Left ventricle myocardium superior (tissue), 1 donor: ENCODE measurements at regions not wholly inside any gene's neighbourhood (a gene's known extent, or its start where the extent isn't known, plus 50 kb on each side); places are given as distances from the start of the nearest gene placed in this dataset.

ENCODE experiments used
- ATAC-seq: fragments of 200-7000 bp; cut with Tn5 transposase; one replicate; pipeline ENCODE4 v1.9.1; 2020; ENCODE audit warnings: mild to moderate bottlenecking, moderate library complexity
- DNase-seq: peaks from one replicate; pipeline ENCODE4 v3.0.0-alpha.2; 2020
- intact Hi-C: fragments of 100-400 bp; cut with micrococcal nuclease; formaldehyde crosslinking; loops from one replicate; pipeline ENCODE4 v1.11.0; 2022
- donor health status: DM: no; HTN: yes; CAD: no; lungs with severe emphysema.

GRCh38 chr14:89641495-89642175 is 224.6 kb upstream of the FOXN3 start:
- DNase-seq (no peak), ATAC-seq (no peak)
- intact Hi-C loops = no loop called here

- intact Hi-C loops = no loop called here
- DNase-seq = no peak
These were observed 223.1 kb upstream of the FOXN3 start for GRCh38 chr14:89640141-89640540.

GRCh38 chr14:89639687-89640086 is 222.7 kb upstream of the FOXN3 start:
- DNase-seq = no peak
- intact Hi-C loops = no loop called here
- no peak for ATAC-seq

More at GRCh38 chr14:89640141-89640540, 223.1 kb upstream of the FOXN3 start:
- ATAC-seq = no peak

GRCh38 chr14:89638891-89639290 is 221.9 kb upstream of the FOXN3 start:
- DNase-seq = no peak
- intact Hi-C loops = no loop called here
- no peak for ATAC-seq

- ATAC-seq (no peak), DNase-seq (no peak)
- intact Hi-C loops = no loop called here
These were observed 220.5 kb upstream of the FOXN3 start for GRCh38 chr14:89637581-89637980.

- intact Hi-C loops = no loop called here
- DNase-seq = no peak
These were observed 218.6 kb upstream of the FOXN3 start for GRCh38 chr14:89635615-89636014.

GRCh38 chr14:89634037-89634436 is 217.0 kb upstream of the FOXN3 start:
- no peak for ATAC-seq
- DNase-seq = no peak
- intact Hi-C loops = no loop called here

More at GRCh38 chr14:89635615-89636014, 218.6 kb upstream of the FOXN3 start:
- no peak for ATAC-seq

- ATAC-seq (peak; percentile 58), DNase-seq (no peak)
- intact Hi-C loops = no loop called here
These were observed 213.2 kb upstream of the FOXN3 start for GRCh38 chr14:89630101-89630829.

GRCh38 chr14:89629383-89629782 is 212.3 kb upstream of the FOXN3 start:
- intact Hi-C loops = no loop called here
- ATAC-seq = no peak
- no peak for DNase-seq

- ATAC-seq (no peak), DNase-seq (no peak)
- intact Hi-C loops = no loop called here
These were observed 211.5 kb upstream of the FOXN3 start for GRCh38 chr14:89628521-89628920.

- no peak for ATAC-seq
- intact Hi-C loops = no loop called here
- DNase-seq = no peak
These were observed 209.3 kb upstream of the FOXN3 start for GRCh38 chr14:89626233-89626806.

- intact Hi-C loops = no loop called here
- no peak for ATAC-seq
- DNase-seq = no peak
These were observed 208.7 kb upstream of the FOXN3 start for GRCh38 chr14:89625731-89626232.

GRCh38 chr14:89625244-89625713 is 208.2 kb upstream of the FOXN3 start:
- peak; percentile 65 for ATAC-seq
- intact Hi-C loops = no loop called here
- DNase-seq = peak; percentile 63

- no peak for DNase-seq
- intact Hi-C loops = no loop called here
- ATAC-seq = no peak
These were observed 207.6 kb upstream of the FOXN3 start for GRCh38 chr14:89624500-89625156.

GRCh38 chr14:89621791-89622638 is 205.0 kb upstream of the FOXN3 start:
- DNase-seq = no peak
- no peak for ATAC-seq
- intact Hi-C loops = no loop called here

GRCh38 chr14:89621009-89621421 is 204.0 kb upstream of the FOXN3 start:
- no peak for ATAC-seq
- intact Hi-C loops = no loop called here
- DNase-seq = no peak

GRCh38 chr14:89620436-89620835 is 203.4 kb upstream of the FOXN3 start:
- DNase-seq (no peak), ATAC-seq (no peak)
- intact Hi-C loops = no loop called here

GRCh38 chr14:89619596-89619995 is 202.6 kb upstream of the FOXN3 start:
- ATAC-seq = no peak
- intact Hi-C loops = no loop called here
- DNase-seq = no peak
